ENCODE measurements at regions not wholly inside any gene's neighbourhood (a gene's known extent, or its start where the extent isn't known, plus 50 kb on each side); places are given as distances from the start of the nearest gene placed in this dataset.

GRCh38 chr14:104504172-104504735 is 75.3 kb upstream of the C14orf180 start:
- Mint-ChIP-seq H3K9me3 (ENCODE audit: low read depth) (peaks cover 13% of the 10 kb centered on the region), H3K27ac (no peak overlapping the region), H3K4me1 (ENCODE audit: low read depth) (no peaks in the 10 kb centered on the region), H3K4me3 (ENCODE audit: low read depth) (no peak overlapping the region), H3K27me3 (peaks cover 14% of the 10 kb centered on the region), H3K36me3 (ENCODE audit: insufficient read depth) (no peaks in the 10 kb centered on the region)
- no peak for DNase-seq (ENCODE audit: low spot score, unreplicated experiment)
- TF ChIP-seq, protein P1, sequence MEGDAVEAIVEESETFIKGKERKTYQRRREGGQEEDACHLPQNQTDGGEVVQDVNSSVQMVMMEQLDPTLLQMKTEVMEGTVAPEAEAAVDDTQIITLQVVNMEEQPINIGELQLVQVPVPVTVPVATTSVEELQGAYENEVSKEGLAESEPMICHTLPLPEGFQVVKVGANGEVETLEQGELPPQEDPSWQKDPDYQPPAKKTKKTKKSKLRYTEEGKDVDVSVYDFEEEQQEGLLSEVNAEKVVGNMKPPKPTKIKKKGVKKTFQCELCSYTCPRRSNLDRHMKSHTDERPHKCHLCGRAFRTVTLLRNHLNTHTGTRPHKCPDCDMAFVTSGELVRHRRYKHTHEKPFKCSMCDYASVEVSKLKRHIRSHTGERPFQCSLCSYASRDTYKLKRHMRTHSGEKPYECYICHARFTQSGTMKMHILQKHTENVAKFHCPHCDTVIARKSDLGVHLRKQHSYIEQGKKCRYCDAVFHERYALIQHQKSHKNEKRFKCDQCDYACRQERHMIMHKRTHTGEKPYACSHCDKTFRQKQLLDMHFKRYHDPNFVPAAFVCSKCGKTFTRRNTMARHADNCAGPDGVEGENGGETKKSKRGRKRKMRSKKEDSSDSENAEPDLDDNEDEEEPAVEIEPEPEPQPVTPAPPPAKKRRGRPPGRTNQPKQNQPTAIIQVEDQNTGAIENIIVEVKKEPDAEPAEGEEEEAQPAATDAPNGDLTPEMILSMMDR (IDR thresholded peaks at IDR 0.05; ENCODE audit: unreplicated experiment), result no peak

GRCh38 chr14:104505085-104506074 is 74.2 kb upstream of the C14orf180 start:
- Mint-ChIP-seq H3K9me3 (ENCODE audit: low read depth) (peaks cover 13% of the 10 kb centered on the region), H3K27ac (no peak overlapping the region), H3K4me3 (ENCODE audit: low read depth) (no peak overlapping the region), H3K36me3 (ENCODE audit: insufficient read depth) (no peaks in the 10 kb centered on the region), H3K27me3 (peaks cover 10% of the 10 kb centered on the region), H3K4me1 (ENCODE audit: low read depth) (no peaks in the 10 kb centered on the region)
- DNase-seq (ENCODE audit: low spot score, unreplicated experiment), result no peak
- TF ChIP-seq, protein P1 (IDR thresholded peaks at IDR 0.05; ENCODE audit: unreplicated experiment), result no peak

DNA sequence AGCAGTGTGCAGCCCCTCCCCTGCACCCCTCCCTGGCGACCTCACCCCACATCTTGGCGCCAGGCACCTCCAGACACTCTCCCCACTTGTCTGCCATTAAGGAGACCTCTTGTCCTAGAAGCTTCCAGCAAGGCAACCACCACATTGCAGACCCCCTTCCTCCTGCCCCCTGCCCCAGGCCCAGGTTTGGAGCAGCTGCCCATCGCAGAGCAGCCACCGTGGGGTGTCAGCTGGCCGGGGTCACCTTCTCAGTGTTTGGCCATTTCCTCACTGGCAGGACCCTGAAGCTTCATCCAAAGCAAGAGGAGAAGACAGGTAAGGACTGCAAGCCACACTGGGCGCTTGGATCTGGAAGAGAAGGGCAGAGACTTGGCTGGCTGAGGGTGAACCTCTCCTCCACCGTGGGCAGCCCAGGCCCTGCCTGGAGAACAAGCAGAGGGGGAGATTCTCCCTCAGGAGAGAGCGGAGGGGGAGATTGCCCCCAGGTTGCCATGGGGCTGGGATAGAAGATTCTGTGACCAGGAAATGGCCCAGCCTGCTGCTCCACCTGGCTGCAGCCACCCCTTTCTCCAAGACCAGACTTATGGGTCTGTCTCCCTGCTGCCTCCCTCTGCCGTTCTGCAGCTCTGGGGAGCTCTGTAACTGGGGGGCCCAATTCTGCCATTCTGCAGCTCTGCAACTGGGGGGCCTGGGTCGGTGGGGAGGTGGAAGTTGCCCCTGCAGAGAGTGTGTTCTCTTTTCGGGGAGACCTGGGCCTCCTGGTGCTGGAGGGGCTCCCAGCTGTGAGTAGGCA is 72.9 kb upstream of the C14orf180 start:
- peaks cover 13% of the 10 kb centered on the region for H3K9me3 Mint-ChIP-seq (ENCODE audit: low read depth)
- no peak for DNase-seq (ENCODE audit: low spot score, unreplicated experiment)
- H3K27me3 Mint-ChIP-seq, result peaks cover 10% of the 10 kb centered on the region
- TF ChIP-seq, protein P1 (IDR thresholded peaks at IDR 0.05; ENCODE audit: unreplicated experiment), result no peak
- no peaks in the 10 kb centered on the region for H3K36me3 Mint-ChIP-seq (ENCODE audit: insufficient read depth)
- H3K4me1 Mint-ChIP-seq (ENCODE audit: low read depth), result no peaks in the 10 kb centered on the region
- no peak overlapping the region for H3K27ac Mint-ChIP-seq
- no peak overlapping the region for H3K4me3 Mint-ChIP-seq (ENCODE audit: low read depth)

- no peak for DNase-seq (ENCODE audit: low spot score, unreplicated experiment)
- H3K4me3 Mint-ChIP-seq (ENCODE audit: low read depth), result no peak overlapping the region
- H3K9me3 Mint-ChIP-seq (ENCODE audit: low read depth), result peaks cover 11% of the 10 kb centered on the region
- no peaks in the 10 kb centered on the region for H3K36me3 Mint-ChIP-seq (ENCODE audit: insufficient read depth)
- H3K4me1 Mint-ChIP-seq (ENCODE audit: low read depth), result no peaks in the 10 kb centered on the region
- H3K27me3 Mint-ChIP-seq, result peaks cover 9% of the 10 kb centered on the region
- H3K27ac Mint-ChIP-seq, result no peak overlapping the region
- TF ChIP-seq, protein P1 (IDR thresholded peaks at IDR 0.05; ENCODE audit: unreplicated experiment), result no peak
Observed at GRCh38 chr14:104507443-104507842, 72.1 kb upstream of the C14orf180 start.

- no peak overlapping the region for H3K27ac Mint-ChIP-seq
- peaks cover 9% of the 10 kb centered on the region for H3K9me3 Mint-ChIP-seq (ENCODE audit: low read depth)
- TF ChIP-seq, protein P1 (IDR thresholded peaks at IDR 0.05; ENCODE audit: unreplicated experiment), result no peak
- DNase-seq (ENCODE audit: low spot score, unreplicated experiment), result no peak
- H3K4me1 Mint-ChIP-seq (ENCODE audit: low read depth), result no peaks in the 10 kb centered on the region
- H3K27me3 Mint-ChIP-seq, result peaks cover 10% of the 10 kb centered on the region
- no peak overlapping the region for H3K4me3 Mint-ChIP-seq (ENCODE audit: low read depth)
- no peaks in the 10 kb centered on the region for H3K36me3 Mint-ChIP-seq (ENCODE audit: insufficient read depth)
Observed at GRCh38 chr14:104509673-104510072, 69.9 kb upstream of the C14orf180 start.
